GM23338 (cell line): ENCODE measurements at regions not wholly inside any gene's neighbourhood (a gene's known extent, or its start where the extent isn't known, plus 50 kb on each side); places are given as distances from the start of the nearest gene placed in this dataset.

Experiments used
- ATAC-seq: fragments of 200-7000 bp; cut with Tn5 transposase; 3 replicates; pipeline ENCODE4 v1.9.1; 2020
- DNase-seq: peaks from one replicate; pipeline ENCODE4 v3.0.0-alpha.2; 2015; ENCODE audit warnings: low spot score
- H2AFZ ChIP-seq: fragments of 200-600 bp; sonication (generic); 2 replicates; pipeline ENCODE4 v1.8.0; 2016; ENCODE audit warnings: antibody characterized with exemption, mild to moderate bottlenecking, moderate library complexity
- H3F3A ChIP-seq: fragments of 200-600 bp; sonication (generic); replicated peaks from 2 replicates; pipeline ENCODE4 v1.8.0; 2017; ENCODE audit warnings: antibody characterized with exemption, mixed run types, low read depth
- H3K27ac ChIP-seq: fragments of 200-600 bp; sonication (generic); 2 replicates; pipeline ENCODE4 v1.6.1; 2016; ENCODE audit warnings: low read depth
- H3K27me3 ChIP-seq: fragments of 200-600 bp; sonication (generic); 2 replicates; pipeline ENCODE4 v1.8.0; 2016; ENCODE audit warnings: mild to moderate bottlenecking, mixed run types, moderate library complexity; ENCODE audit not compliant: insufficient read depth
- H3K36me3 ChIP-seq: fragments of 200-600 bp; sonication (generic); 2 replicates; pipeline ENCODE4 v1.8.0; 2016; ENCODE audit warnings: mild to moderate bottlenecking; ENCODE audit not compliant: insufficient read depth
- H3K4me1 ChIP-seq: fragments of 200-600 bp; sonication (generic); 2 replicates; pipeline ENCODE4 v1.8.0; 2016; ENCODE audit warnings: mild to moderate bottlenecking, moderate library complexity; ENCODE audit not compliant: insufficient read depth
- H3K4me2 ChIP-seq: fragments of 200-600 bp; sonication (generic); 2 replicates; pipeline ENCODE4 v1.7.1; 2017; ENCODE audit warnings: mixed run types
- H3K4me3 ChIP-seq: fragments of 200-600 bp; sonication (generic); 2 replicates; pipeline ENCODE4 v1.6.1; 2016; ENCODE audit warnings: mixed run types
- H3K79me2 ChIP-seq: fragments of 200-600 bp; sonication (generic); replicated peaks from 2 replicates; pipeline ENCODE4 v1.8.0; 2017; ENCODE audit warnings: mild to moderate bottlenecking; ENCODE audit not compliant: insufficient read depth
- H3K9me2 ChIP-seq: fragments of 200-600 bp; sonication (generic); 2 replicates; pipeline ENCODE4 v1.8.0; 2017; ENCODE audit not compliant: insufficient read depth
- H4K20me1 ChIP-seq: fragments of 200-600 bp; sonication (generic); replicated peaks from 2 replicates; pipeline ENCODE4 v1.8.0; 2017; ENCODE audit warnings: mild to moderate bottlenecking; ENCODE audit not compliant: insufficient read depth
- H3K27ac Mint-ChIP-seq: 2 replicates; pipeline ENCODE4 v1.8.0; 2020; ENCODE audit warnings: inconsistent platforms, mild to moderate bottlenecking, moderate library complexity, mixed read lengths
- H3K27me3 Mint-ChIP-seq: 3 replicates; pipeline ENCODE4 v1.8.0; 2022; ENCODE audit warnings: low read depth, mild to moderate bottlenecking, moderate library complexity, mixed read lengths, inconsistent platforms; ENCODE audit not compliant: insufficient read depth, poor library complexity
- H3K36me3 Mint-ChIP-seq: 3 replicates; pipeline ENCODE4 v1.8.0; 2021; ENCODE audit warnings: low read depth, mild to moderate bottlenecking, inconsistent platforms, moderate library complexity, mixed read lengths
- H3K4me1 Mint-ChIP-seq: 3 replicates; pipeline ENCODE4 v1.8.0; 2020; ENCODE audit warnings: mild to moderate bottlenecking, inconsistent platforms, mixed read lengths
- H3K4me3 Mint-ChIP-seq: 3 replicates; pipeline ENCODE4 v1.8.0; 2021; ENCODE audit warnings: moderate library complexity, mild to moderate bottlenecking, inconsistent platforms, mixed read lengths
- H3K9me3 Mint-ChIP-seq: 3 replicates; pipeline ENCODE4 v1.8.0; 2020; ENCODE audit warnings: moderate library complexity, mild to moderate bottlenecking, inconsistent platforms, mixed read lengths
- CREB1 ChIP-seq: fragments of 250-450 bp; sonication (Bioruptor Pico); IDR thresholded peaks from 2 replicates; pipeline ENCODE4 v1.5.0; 2020; ENCODE audit warnings: low read depth, mild to moderate bottlenecking, moderate library complexity
- CTCF ChIP-seq, 2 experiments: fragments of 200-600 bp in 1 of 2; sonication (generic) in 1 of 2; conservative IDR thresholded peaks; 2 replicates each; pipeline versions ENCODE4 v1.5.1 to v1.6.1; 2016 to 2017; ENCODE audit warnings: antibody characterized with exemption in 2 of 2, low read depth in 2 of 2, mild to moderate bottlenecking in 2 of 2, moderate library complexity in 1 of 2
- ETS1 ChIP-seq: IDR thresholded peaks from 2 replicates; pipeline ENCODE4 v1.6.1; 2016; ENCODE audit warnings: antibody characterized with exemption
- EZH2 ChIP-seq: fragments of 200-600 bp; sonication (generic); IDR thresholded peaks from one replicate; pipeline ENCODE4 v1.8.0; 2017; ENCODE audit warnings: antibody characterized with exemption, mild to moderate bottlenecking, low read depth; ENCODE audit not compliant: unreplicated experiment
- EZH2phosphoT487 ChIP-seq: fragments of 200-600 bp; sonication (generic); IDR thresholded peaks from one replicate; pipeline ENCODE4 v1.8.1; 2018; ENCODE audit warnings: antibody characterized with exemption; ENCODE audit not compliant: unreplicated experiment
- JUNB ChIP-seq: IDR thresholded peaks from one replicate; pipeline ENCODE4 v1.6.1; 2016; ENCODE audit warnings: antibody characterized with exemption; ENCODE audit not compliant: unreplicated experiment
- NANOG ChIP-seq: IDR thresholded peaks from 2 replicates; pipeline ENCODE4 v1.6.1; 2016; ENCODE audit warnings: antibody characterized with exemption, borderline replicate concordance
- POLR2AphosphoS5 ChIP-seq: IDR thresholded peaks from 2 replicates; pipeline ENCODE4 v1.6.1; 2016; ENCODE audit warnings: antibody characterized with exemption, low read depth
- REST ChIP-seq: IDR thresholded peaks from one replicate; pipeline ENCODE4 v1.6.1; 2018; ENCODE audit warnings: antibody characterized with exemption; ENCODE audit not compliant: unreplicated experiment
- ZNF114 ChIP-seq: fragments of 250-450 bp; sonication (Bioruptor Pico); IDR thresholded peaks from 2 replicates; pipeline ENCODE4 v1.5.0; 2020; ENCODE audit warnings: mild to moderate bottlenecking, moderate library complexity
- ZNF331 ChIP-seq: fragments of 250-450 bp; sonication (Bioruptor Pico); IDR thresholded peaks from 2 replicates; pipeline ENCODE4 v1.5.0; 2020; ENCODE audit warnings: low read depth, mild to moderate bottlenecking, moderate library complexity
- ZNF462 ChIP-seq: fragments of 250-450 bp; sonication (Bioruptor Pico); IDR thresholded peaks from 2 replicates; pipeline ENCODE4 v1.5.0; 2020; ENCODE audit warnings: mild to moderate bottlenecking, moderate library complexity

- Histone ChIP-seq H3K79me2 (no peaks in the 10 kb centered on the region), H4K20me1 (no peaks in the 10 kb centered on the region), H3K36me3 (no peaks in the 10 kb centered on the region; the same call in 1 of the 2 replicates), H3K27ac (no peak overlapping the region), H3K4me2 (no peak overlapping the region), H2AFZ (no peak overlapping the region), H3F3A (no peaks in the 10 kb centered on the region), H3K4me1 (no peaks in the 10 kb centered on the region), H3K9me2 (no peaks in the 10 kb centered on the region), H3K27me3 (no peaks in the 10 kb centered on the region), H3K4me3 (no peak overlapping the region)
- peaks cover 27% of the 10 kb centered on the region for H3K9me3 Mint-ChIP-seq
- H3K27ac Mint-ChIP-seq, result no peak overlapping the region
- no peak for TF ChIP-seq JUNB
- no peak for TF ChIP-seq ZNF331
- TF ChIP-seq ZNF462 (CRISPR knock-in tag), result no peak
- TF ChIP-seq CTCF (conservative IDR thresholded peaks at IDR 0.05; ENCODE audit: low read depth in 2 of 2), result no peak
- TF ChIP-seq REST, result no peak
- no peak for TF ChIP-seq ETS1
- TF ChIP-seq POLR2AphosphoS5, result no peak
- no peak for TF ChIP-seq ZNF114 (CRISPR knock-in tag)
- no peak for TF ChIP-seq EZH2phosphoT487
- TF ChIP-seq NANOG, result no peak
- no peak for TF ChIP-seq EZH2
- TF ChIP-seq CREB1 (CRISPR knock-in tag), result no peak
- H3K4me1 Mint-ChIP-seq, result no peaks in the 10 kb centered on the region
- H3K36me3 Mint-ChIP-seq, result peaks cover 14% of the 10 kb centered on the region
- H3K27me3 Mint-ChIP-seq, result no peaks in the 10 kb centered on the region
- no peak for DNase-seq
- ATAC-seq, result no peak
- no peak overlapping the region for H3K4me3 Mint-ChIP-seq
These were observed 467.3 kb upstream of the RGS18 start for GRCh38 chr1:191690931-191691330.
